HG03135 (cell line): ENCODE measurements at regions not wholly inside any gene's neighbourhood (a gene's known extent, or its start where the extent isn't known, plus 50 kb on each side); places are given as distances from the start of the nearest gene placed in this dataset.

Experiments
- ATAC-seq: cut with Tn5 transposase; IDR thresholded peaks from one replicate; pipeline ENCODE4 v1.9.1; 2021; ENCODE audit warnings: mild to moderate bottlenecking, moderate library complexity; ENCODE audit not compliant: unreplicated experiment

GRCh38 chr10:78626471-78626870 is 442.3 kb upstream of the ZMIZ1 start:
- no peak for ATAC-seq

DNA sequence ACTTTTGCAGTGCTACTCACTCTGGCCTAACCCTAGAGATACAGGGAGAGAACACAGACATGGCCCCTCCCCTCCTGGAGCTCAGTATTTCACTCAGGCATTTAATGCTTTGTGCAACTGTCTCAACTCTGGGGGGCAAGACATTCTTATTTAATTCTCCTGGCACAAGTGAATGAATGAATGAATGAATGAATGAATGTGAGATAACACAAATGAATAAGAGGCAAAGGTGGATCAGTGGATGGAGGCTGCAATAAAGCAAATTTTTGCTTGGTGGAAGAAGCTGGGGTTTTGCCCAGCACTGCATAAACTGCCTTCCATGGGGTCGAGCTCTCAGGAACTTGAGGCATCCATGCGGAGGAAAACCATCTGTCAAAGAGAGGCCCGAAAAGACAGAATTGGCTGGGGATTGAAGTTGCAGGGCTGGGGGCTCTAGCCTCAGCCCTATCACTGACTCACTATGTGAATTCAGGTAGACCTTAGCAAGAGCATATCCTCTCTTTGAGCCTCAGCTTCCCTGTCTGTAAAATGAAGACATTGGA is 441.4 kb upstream of the ZMIZ1 start:
- no peak for ATAC-seq

DNA sequence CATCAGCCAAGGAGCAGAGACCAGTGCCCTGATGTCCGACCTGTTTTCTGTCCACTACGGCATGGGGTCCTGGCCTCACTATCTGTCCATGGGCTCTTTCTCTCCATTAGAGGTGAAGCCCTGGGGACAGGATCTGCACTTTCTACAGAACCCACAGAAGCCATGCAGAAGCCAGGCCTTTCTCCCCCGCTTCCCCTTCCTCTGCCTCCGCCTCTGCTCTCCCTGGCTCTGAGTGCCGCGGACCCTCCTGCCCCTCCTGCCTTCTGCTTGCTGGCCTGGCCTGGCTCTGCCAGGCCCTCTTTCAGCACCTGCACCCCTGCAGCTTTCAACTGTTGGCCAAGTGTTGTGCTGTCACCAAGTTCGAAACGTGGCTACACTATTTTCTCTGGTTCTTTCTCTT is 439.8 kb upstream of the ZMIZ1 start:
- ATAC-seq = no peak

DNA sequence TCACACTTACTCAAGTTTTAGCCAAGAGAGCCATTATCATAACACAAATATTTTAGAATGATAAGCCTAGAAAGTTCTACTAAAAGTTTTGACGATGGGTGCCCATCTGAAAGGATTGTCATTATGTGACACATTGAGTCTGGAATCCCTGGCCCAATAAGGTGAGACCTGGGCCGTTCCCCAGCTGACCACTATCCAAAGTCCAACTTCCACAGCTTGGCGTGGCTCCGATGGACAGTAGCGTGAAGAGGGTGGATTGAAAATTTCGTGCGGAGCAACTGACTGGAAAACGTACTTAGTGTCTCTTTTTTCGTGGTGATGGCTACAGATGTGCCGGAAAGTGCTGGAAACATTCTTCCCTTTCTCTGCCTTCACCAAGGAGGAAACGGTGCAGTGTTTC is 439.0 kb upstream of the ZMIZ1 start:
- ATAC-seq = no peak

GRCh38 chr10:78630944-78631838 is 437.6 kb upstream of the ZMIZ1 start:
- ATAC-seq = no peak

- no peak for ATAC-seq
Measured at GRCh38 chr10:78634389-78634815, 434.4 kb upstream of the ZMIZ1 start.

DNA sequence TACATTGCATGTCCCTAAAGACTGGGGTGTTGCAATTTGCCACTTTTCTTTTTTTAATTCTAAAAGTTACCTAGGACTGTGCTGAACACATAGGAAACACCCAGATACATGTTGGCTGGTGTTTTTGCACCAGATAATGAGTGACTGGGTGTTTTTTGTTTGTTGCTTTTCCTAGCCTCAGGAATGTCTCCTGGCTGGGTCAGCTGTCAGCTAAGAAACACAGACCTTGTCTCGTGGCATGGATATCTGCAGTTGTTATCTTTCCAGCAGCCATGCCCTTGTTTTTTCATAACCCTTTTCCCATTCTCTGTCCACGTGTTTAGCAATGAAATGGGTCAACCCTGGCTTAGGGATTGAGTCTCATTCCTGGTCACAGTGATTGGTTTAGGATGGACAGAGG is 433.9 kb upstream of the ZMIZ1 start:
- no peak for ATAC-seq

- ATAC-seq = no peak
Measured at GRCh38 chr10:78639629-78640028, 429.1 kb upstream of the ZMIZ1 start.

GRCh38 chr10:78640796-78641636 is 427.8 kb upstream of the ZMIZ1 start:
- ATAC-seq = no peak

DNA sequence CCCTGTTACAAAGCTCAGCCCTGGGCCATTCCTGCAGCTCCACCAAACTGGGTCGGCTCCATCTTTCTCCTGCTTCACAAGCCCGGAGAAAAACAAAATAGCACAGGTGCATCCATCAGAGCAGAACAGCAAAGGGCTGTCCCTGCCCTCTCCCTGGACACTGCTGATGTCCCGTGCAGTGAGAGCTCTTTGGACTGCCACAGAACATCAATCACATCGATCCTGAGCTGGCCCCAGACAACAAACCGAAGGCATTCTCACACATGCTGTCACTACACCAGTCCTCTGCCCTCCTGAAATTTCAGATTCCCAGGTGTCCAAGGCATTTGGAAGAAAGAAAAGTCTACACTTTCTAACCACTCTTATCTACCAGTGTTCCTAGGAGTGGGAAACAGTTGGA is 427.1 kb upstream of the ZMIZ1 start:
- no peak for ATAC-seq

GRCh38 chr10:78642269-78642816 is 426.4 kb upstream of the ZMIZ1 start:
- ATAC-seq = no peak

GRCh38 chr10:78643513-78643912 is 425.3 kb upstream of the ZMIZ1 start:
- no peak for ATAC-seq

DNA sequence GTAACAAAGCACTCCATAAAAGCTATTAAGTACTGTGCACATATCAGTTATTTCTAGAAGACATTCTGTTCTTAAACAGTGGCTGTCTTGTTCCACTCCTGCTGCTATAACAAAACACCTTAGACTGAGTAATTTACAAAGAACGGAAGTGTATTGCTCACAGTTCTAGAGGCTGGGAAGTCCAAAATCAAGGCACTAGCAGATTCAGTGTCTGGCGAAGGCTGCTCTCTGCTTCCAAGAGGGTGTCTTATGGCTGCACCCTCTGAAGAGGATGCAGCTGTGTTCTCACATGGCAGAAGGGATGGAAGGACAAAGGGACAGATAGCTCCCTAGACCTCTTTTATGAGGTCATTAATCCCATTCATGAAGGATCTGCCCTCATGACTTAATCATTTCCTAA is 424.2 kb upstream of the ZMIZ1 start:
- no peak for ATAC-seq

GRCh38 chr10:78645169-78645686 is 423.5 kb upstream of the ZMIZ1 start:
- no peak for ATAC-seq

DNA sequence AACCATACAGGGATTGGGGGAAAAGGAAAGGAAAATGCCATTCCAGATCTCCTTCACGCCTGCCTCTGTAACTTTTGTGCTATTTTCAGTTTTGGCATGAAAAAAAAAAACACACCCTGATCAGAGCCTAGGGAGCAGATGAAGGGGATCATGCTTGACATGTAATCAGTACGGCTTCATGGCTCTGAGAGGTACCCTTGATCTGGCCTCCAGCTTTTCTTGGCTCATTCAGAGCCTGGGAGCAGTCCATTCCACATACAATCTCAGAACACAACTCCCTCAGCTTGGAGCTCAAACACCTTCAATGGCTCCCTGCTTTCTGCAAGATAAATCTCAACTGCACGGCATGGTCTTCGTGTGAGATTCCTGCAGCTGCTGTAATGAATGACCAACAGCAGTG is 422.8 kb upstream of the ZMIZ1 start:
- no peak for ATAC-seq

DNA sequence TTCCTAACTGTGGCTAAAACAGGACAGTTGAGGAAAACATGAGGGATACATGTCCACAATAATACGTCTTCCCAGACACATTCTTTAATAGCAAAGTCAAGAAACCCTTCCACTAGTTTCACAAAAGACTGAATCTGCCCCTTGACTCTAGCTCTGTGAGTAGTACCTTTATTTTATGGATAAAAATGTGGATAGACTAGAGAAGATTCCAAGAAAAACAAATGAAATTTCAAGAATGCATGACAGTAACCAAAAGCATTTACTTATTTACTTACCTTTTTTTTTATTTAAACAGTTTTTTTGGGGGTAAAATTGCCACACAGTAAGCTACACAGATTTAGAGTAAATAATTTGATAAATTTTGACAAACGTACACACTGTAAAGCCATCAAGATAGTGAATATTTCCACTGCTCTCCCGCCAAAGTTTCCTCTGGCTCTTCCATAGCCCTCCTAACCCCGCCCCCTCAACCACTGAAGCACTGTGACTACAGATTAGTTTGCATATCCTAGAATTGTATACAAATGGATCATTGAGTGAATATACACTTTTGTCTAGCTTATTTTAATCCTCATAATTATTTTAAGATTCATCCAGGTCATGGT is 420.4 kb upstream of the ZMIZ1 start:
- no peak for ATAC-seq

DNA sequence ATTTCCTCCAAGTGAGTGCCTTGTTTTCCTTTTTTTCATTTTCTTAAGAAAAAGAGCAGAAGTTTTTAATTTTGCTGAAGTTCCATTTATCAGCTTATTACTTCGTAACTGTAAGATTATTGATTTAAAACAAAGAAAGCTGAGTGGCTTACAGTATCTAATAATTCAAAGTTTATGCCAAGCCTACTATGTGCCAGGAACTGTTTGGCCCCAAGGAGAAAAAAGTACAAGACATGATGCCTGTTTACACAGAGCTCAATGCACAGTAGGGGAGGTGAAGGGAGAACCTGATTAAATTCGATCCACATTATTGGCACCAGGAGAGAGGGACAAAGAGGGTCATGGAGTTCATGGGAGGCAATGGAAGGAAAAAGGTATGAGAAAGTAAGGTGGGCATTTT is 419.3 kb upstream of the ZMIZ1 start:
- ATAC-seq = no peak

DNA sequence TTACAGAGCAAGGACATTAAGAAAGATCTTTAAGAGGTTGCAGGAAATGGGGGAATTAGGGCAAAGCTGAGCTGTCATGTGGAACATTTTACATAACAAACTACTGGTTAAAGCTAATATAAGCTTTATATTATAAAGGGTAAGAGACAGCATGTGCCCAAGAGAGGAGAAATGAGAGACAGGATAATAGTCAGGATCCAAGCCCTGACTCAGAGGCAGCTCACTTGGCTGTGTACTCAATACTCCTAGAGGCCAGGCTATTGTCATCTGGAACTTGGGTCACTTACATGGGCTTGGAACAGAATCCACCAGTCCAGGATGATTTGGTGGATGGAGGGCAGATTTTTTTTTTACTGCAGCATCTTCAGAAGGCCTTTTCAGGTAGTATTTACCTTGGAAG is 418.6 kb upstream of the ZMIZ1 start:
- ATAC-seq = no peak

DNA sequence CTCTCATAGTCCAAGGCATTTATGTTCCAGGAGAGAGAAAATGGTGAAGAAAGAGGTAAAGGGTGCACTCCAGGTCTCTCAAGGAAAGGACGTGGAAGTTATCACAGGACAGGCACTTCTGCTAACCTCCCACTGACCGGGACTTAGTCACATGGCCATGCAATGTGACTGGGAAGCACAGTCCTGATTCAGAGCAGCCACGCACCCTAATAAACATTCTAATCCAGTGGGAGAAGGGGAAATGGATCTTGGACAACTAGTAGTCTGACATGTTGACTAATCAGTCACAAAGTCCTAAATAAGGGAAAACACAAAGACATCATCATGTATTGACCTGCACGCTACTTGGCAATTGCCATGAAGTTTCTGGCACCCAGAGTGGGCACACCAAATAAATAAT is 417.5 kb upstream of the ZMIZ1 start:
- no peak for ATAC-seq

- ATAC-seq = no peak
Measured at GRCh38 chr10:78653555-78653954, 415.2 kb upstream of the ZMIZ1 start.
